ENCODE measurements at regions not wholly inside any gene's neighbourhood (a gene's known extent, or its start where the extent isn't known, plus 50 kb on each side); places are given as distances from the start of the nearest gene placed in this dataset.

DNA sequence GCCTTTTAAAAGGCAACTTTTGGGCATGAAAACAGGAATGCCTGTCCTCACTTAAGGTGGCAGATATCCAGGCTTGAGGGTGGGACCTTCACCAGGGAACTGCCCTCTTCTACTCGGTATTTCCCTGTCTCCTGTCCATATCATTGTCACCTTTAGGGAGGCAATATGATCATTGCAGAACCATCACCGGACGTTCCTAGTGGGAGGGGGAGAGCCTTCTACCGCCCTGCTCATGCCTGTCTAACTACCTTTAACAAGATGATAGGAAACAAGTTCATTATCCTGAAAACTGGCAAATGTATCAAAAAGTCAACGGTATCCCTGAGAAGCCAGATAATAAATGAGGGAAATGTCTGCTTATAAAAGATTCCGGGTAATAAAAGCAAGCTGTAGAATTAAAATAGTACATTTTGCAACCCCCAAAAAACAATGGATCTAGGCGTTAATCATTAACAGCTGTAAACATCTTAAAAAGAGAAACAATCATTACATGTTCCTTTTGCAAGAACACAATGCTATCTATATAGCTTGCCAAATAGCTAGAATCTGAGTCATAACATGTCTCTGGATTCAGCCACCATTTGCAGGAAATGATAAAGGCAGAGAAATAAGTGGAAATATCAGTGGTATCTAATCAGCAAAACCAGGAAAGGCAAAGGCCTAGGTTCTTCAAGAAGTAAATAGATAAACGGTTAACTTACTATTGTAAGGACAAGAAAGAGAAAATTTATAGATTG is 852.9 kb upstream of the ADGRL4 start (continued):
- TF ChIP-seq, protein P1, sequence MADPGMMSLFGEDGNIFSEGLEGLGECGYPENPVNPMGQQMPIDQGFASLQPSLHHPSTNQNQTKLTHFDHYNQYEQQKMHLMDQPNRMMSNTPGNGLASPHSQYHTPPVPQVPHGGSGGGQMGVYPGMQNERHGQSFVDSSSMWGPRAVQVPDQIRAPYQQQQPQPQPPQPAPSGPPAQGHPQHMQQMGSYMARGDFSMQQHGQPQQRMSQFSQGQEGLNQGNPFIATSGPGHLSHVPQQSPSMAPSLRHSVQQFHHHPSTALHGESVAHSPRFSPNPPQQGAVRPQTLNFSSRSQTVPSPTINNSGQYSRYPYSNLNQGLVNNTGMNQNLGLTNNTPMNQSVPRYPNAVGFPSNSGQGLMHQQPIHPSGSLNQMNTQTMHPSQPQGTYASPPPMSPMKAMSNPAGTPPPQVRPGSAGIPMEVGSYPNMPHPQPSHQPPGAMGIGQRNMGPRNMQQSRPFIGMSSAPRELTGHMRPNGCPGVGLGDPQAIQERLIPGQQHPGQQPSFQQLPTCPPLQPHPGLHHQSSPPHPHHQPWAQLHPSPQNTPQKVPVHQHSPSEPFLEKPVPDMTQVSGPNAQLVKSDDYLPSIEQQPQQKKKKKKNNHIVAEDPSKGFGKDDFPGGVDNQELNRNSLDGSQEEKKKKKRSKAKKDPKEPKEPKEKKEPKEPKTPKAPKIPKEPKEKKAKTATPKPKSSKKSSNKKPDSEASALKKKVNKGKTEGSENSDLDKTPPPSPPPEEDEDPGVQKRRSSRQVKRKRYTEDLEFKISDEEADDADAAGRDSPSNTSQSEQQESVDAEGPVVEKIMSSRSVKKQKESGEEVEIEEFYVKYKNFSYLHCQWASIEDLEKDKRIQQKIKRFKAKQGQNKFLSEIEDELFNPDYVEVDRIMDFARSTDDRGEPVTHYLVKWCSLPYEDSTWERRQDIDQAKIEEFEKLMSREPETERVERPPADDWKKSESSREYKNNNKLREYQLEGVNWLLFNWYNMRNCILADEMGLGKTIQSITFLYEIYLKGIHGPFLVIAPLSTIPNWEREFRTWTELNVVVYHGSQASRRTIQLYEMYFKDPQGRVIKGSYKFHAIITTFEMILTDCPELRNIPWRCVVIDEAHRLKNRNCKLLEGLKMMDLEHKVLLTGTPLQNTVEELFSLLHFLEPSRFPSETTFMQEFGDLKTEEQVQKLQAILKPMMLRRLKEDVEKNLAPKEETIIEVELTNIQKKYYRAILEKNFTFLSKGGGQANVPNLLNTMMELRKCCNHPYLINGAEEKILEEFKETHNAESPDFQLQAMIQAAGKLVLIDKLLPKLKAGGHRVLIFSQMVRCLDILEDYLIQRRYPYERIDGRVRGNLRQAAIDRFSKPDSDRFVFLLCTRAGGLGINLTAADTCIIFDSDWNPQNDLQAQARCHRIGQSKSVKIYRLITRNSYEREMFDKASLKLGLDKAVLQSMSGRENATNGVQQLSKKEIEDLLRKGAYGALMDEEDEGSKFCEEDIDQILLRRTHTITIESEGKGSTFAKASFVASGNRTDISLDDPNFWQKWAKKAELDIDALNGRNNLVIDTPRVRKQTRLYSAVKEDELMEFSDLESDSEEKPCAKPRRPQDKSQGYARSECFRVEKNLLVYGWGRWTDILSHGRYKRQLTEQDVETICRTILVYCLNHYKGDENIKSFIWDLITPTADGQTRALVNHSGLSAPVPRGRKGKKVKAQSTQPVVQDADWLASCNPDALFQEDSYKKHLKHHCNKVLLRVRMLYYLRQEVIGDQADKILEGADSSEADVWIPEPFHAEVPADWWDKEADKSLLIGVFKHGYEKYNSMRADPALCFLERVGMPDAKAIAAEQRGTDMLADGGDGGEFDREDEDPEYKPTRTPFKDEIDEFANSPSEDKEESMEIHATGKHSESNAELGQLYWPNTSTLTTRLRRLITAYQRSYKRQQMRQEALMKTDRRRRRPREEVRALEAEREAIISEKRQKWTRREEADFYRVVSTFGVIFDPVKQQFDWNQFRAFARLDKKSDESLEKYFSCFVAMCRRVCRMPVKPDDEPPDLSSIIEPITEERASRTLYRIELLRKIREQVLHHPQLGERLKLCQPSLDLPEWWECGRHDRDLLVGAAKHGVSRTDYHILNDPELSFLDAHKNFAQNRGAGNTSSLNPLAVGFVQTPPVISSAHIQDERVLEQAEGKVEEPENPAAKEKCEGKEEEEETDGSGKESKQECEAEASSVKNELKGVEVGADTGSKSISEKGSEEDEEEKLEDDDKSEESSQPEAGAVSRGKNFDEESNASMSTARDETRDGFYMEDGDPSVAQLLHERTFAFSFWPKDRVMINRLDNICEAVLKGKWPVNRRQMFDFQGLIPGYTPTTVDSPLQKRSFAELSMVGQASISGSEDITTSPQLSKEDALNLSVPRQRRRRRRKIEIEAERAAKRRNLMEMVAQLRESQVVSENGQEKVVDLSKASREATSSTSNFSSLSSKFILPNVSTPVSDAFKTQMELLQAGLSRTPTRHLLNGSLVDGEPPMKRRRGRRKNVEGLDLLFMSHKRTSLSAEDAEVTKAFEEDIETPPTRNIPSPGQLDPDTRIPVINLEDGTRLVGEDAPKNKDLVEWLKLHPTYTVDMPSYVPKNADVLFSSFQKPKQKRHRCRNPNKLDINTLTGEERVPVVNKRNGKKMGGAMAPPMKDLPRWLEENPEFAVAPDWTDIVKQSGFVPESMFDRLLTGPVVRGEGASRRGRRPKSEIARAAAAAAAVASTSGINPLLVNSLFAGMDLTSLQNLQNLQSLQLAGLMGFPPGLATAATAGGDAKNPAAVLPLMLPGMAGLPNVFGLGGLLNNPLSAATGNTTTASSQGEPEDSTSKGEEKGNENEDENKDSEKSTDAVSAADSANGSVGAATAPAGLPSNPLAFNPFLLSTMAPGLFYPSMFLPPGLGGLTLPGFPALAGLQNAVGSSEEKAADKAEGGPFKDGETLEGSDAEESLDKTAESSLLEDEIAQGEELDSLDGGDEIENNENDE (IDR thresholded peaks at IDR 0.05; ENCODE audit: insufficient replicate concordance, low read length): no peak
- TF ChIP-seq CBX5 (IDR thresholded peaks at IDR 0.05; ENCODE audit: low read depth, low read length) (no peak), CHD1 (IDR thresholded peaks at IDR 0.05; ENCODE audit: low read depth, low read length) (no peak), SUZ12 (IDR thresholded peaks at IDR 0.05; ENCODE audit: low read length) (no peak), HDAC6 (IDR thresholded peaks at IDR 0.05; ENCODE audit: low read depth, low read length) (no peak), TEAD4 (IDR thresholded peaks at IDR 0.05; ENCODE audit: low read depth, low read length) (no peak)
- TF ChIP-seq, protein P2, sequence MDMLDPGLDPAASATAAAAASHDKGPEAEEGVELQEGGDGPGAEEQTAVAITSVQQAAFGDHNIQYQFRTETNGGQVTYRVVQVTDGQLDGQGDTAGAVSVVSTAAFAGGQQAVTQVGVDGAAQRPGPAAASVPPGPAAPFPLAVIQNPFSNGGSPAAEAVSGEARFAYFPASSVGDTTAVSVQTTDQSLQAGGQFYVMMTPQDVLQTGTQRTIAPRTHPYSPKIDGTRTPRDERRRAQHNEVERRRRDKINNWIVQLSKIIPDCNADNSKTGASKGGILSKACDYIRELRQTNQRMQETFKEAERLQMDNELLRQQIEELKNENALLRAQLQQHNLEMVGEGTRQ (IDR thresholded peaks at IDR 0.05; ENCODE audit: low read length): no peak

Data from H1 (cell line).